ENCODE measurements at regions not wholly inside any gene's neighbourhood (a gene's known extent, or its start where the extent isn't known, plus 50 kb on each side); places are given as distances from the start of the nearest gene placed in this dataset.

- TF ChIP-seq CTCF (IDR thresholded peaks at IDR 0.05) (no peak), TCF7L2 (IDR thresholded peaks at IDR 0.05; ENCODE audit: low read depth, low read length) (no peak), POLR2AphosphoS5 (IDR thresholded peaks at IDR 0.05; ENCODE audit: low read depth, low read length) (no peak)
Observed at GRCh38 chr14:94933486-94933885, 163.6 kb upstream of the GSC start.
